ENCODE measurements at regions not wholly inside any gene's neighbourhood (a gene's known extent, or its start where the extent isn't known, plus 50 kb on each side); places are given as distances from the start of the nearest gene placed in this dataset.
A peak's percentile ranks its signal among the peaks of the same experiment; 100 is the strongest.

DNA sequence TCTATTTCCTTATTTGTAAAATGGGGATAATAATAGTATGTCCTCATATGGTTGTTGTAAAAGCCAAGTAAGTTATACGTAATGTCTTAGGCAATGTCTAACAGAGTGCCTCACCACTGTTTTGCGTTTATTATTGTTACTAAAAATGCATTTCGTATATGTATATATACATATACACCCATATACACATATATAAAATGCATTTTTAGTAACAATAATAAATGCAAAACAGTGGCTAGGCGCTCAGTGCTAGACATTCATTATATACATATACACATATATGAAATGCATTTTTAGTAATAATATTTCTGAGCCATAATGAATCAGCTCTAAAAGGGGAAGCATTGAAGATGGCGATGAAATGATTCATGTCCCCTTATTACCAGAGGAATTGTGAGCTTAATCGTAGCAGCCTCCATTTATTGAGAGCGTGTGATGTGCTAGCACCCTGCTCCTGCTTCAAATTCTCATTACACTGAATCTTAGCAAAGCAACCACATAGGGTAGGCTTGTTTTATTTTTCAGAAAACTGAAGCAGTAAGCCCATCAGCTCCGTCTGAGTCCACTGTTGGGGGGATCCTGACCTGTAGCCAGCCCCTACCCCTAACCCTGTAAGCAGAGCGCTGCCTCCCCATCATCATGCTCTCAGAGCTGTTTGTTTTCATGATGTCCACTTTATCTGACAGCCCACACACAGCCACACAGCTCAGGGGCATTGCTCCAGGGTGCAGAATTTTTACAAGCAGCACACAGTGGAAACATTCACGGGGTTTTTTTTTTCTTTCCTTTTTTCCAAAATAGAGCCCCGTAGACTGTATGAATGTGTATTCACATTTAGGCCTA, 97.1 kb upstream of the NAV2 start:
- Histone ChIP-seq H2BK5ac (ENCODE audit: low read depth, low read length, poor library complexity, severe bottlenecking) (no peak overlapping the region), H3K4me1 (ENCODE audit: control insufficient read depth, insufficient read depth, low read length) (peaks cover 7% of the 10 kb centered on the region), H4K91ac (ENCODE audit: insufficient read depth, low read depth, low read length) (no peak overlapping the region), H2AFZ (replicated peaks; ENCODE audit: low read length, poor library complexity) (peak overlapping the region; percentile 4), H3K4me3 (ENCODE audit: insufficient read depth, low read depth, low read length) (no peak overlapping the region), H3K18ac (ENCODE audit: low read depth, low read length) (no peak overlapping the region), H4K8ac (ENCODE audit: low read depth in 2 of 2, low read length in 2 of 2) (no peak overlapping the region), H3K56ac (ENCODE audit: extremely low read depth, insufficient read depth, low read length) (no peak overlapping the region), H3K23ac (ENCODE audit: low read depth, low read length) (no peak overlapping the region), H2AK9ac (replicated peaks; ENCODE audit: low read depth, low read length, poor library complexity) (no peak overlapping the region), H3K4ac (ENCODE audit: low read depth, low read length) (no peak overlapping the region), H2BK120ac (ENCODE audit: low read depth, low read length) (no peak overlapping the region), H2AK5ac (ENCODE audit: low read depth, low read length) (no peak overlapping the region), H3K4me2 (ENCODE audit: low read depth, low read length) (no peak overlapping the region), H3K79me1 (ENCODE audit: low read depth in 1 of 2, low read length in 2 of 2) (no peaks in the 10 kb centered on the region), H2BK15ac (ENCODE audit: low read depth, low read length) (no peak overlapping the region), H4K5ac (ENCODE audit: low read depth, low read length) (no peak overlapping the region), H3K27me3 (ENCODE audit: control insufficient read depth, insufficient read depth, low read length) (no peaks in the 10 kb centered on the region), H3K9ac (ENCODE audit: low read depth, low read length) (no peak overlapping the region), H3K9me3 (ENCODE audit: control insufficient read depth, insufficient read depth, low read length) (peaks cover 6% of the 10 kb centered on the region), H3K27ac (ENCODE audit: insufficient read depth, low read length) (no peak overlapping the region), H2BK20ac (ENCODE audit: low read depth, low read length) (no peak overlapping the region), H3K36me3 (ENCODE audit: control insufficient read depth, insufficient read depth, low read length) (no peaks in the 10 kb centered on the region), H3K14ac (replicated peaks; ENCODE audit: low read depth, low read length) (no peak overlapping the region), H3K9me1 (ENCODE audit: insufficient read depth, low read length) (no peaks in the 10 kb centered on the region; the same call in 1 of the 2 replicates), H4K20me1 (ENCODE audit: insufficient read depth, low read length) (no peaks in the 10 kb centered on the region)
- ChIA-PET POLR2A (ENCODE audit: unreplicated experiment) (no interaction called here), CTCF (interaction anchor here (0.6 kb wide), 1 partner anchor 60 kb away, joined by 6 read pairs; no protein-coding TSS in a partner anchor)
- intact Hi-C loops (cut with micrococcal nuclease), result no loop called here
- in situ Hi-C loops (cut with MboI; ENCODE audit: low sequenced_read_pairs), result no loop called here
- ATAC-seq (ENCODE audit: low read depth) (peak; percentile 11; the same call in 1 of the 2 replicates), DNase-seq (no peak)
- dilution Hi-C loops (cut with HindIII; ENCODE audit: low sequenced_read_pairs, unreplicated experiment), result no loop called here
- TF ChIP-seq RFX5 (IDR thresholded peaks at IDR 0.05; ENCODE audit: low read depth, low read length) (no peak), CEBPB (IDR thresholded peaks at IDR 0.05; ENCODE audit: low read depth, low read length) (0 out of 2 replicates have a peak, but pooled peaks have one; percentile 5)
- WGBS, 2 experiments (ENCODE audit: extremely low coverage in 2 of 2, insufficient read length in 1 of 2), result no CpG with 5 or more reads among the region's 11 CpGs
- no TSS peak for BruUV-seq (replicated peaks)
